Activated T-helper 2 cell treated with anti-CD3 and anti-CD28 coated beads, Interferon-gamma antibody, Interleukin-2, Interleukin-4, amounts not matched to agents 10 μg/mL and 5 μg/mL and 100 μg/mL, durations not matched to agents 14 hours and 24 hours and 36 hours (primary cell): ENCODE measurements at regions not wholly inside any gene's neighbourhood (a gene's known extent, or its start where the extent isn't known, plus 50 kb on each side); places are given as distances from the start of the nearest gene placed in this dataset.

Source experiments
- DNase-seq: peaks from one replicate; pipeline ENCODE4 v3.0.0; 2021; ENCODE audit warnings: low spot score
- H3K27ac Mint-ChIP-seq: one replicate; pipeline ENCODE4 v1.8.0; 2021; ENCODE audit warnings: mixed read lengths
- H3K27me3 Mint-ChIP-seq: one replicate; pipeline ENCODE4 v1.8.0; 2021; ENCODE audit warnings: low read depth, mixed read lengths
- H3K36me3 Mint-ChIP-seq: one replicate; pipeline ENCODE4 v1.8.0; 2021; ENCODE audit warnings: low read depth, mixed read lengths
- H3K4me1 Mint-ChIP-seq: one replicate; pipeline ENCODE4 v1.8.0; 2021; ENCODE audit warnings: low read depth, mixed read lengths
- H3K4me3 Mint-ChIP-seq: one replicate; pipeline ENCODE4 v1.8.0; 2021; ENCODE audit warnings: low read depth, mild to moderate bottlenecking, moderate library complexity, mixed read lengths
- H3K9me3 Mint-ChIP-seq: one replicate; pipeline ENCODE4 v1.8.0; 2021; ENCODE audit warnings: mixed read lengths
- intact Hi-C: fragments of 100-400 bp; cut with micrococcal nuclease; formaldehyde crosslinking; loops from one replicate; pipeline ENCODE4 v1.15.1; 2023

GRCh38 chr12:28601570-28602058 is 411.4 kb downstream of the CCDC91 start:
- Mint-ChIP-seq H3K27me3 (no peaks in the 10 kb centered on the region), H3K4me3 (no peak overlapping the region), H3K36me3 (no peaks in the 10 kb centered on the region), H3K4me1 (no peaks in the 10 kb centered on the region), H3K9me3 (no peaks in the 10 kb centered on the region), H3K27ac (no peak overlapping the region)
- intact Hi-C loops, result no loop called here
- no peak for DNase-seq

GRCh38 chr12:28602786-28603185 is 412.5 kb downstream of the CCDC91 start:
- no peak for DNase-seq
- no peaks in the 10 kb centered on the region for H3K4me1 Mint-ChIP-seq
- no peak overlapping the region for H3K4me3 Mint-ChIP-seq
- no peaks in the 10 kb centered on the region for H3K27me3 Mint-ChIP-seq
- peaks cover 9% of the 10 kb centered on the region for H3K9me3 Mint-ChIP-seq
- intact Hi-C loops, result no loop called here
- no peak overlapping the region for H3K27ac Mint-ChIP-seq
- no peaks in the 10 kb centered on the region for H3K36me3 Mint-ChIP-seq

- Mint-ChIP-seq H3K9me3 (peaks cover 11% of the 10 kb centered on the region), H3K27ac (no peak overlapping the region), H3K36me3 (no peaks in the 10 kb centered on the region), H3K27me3 (no peaks in the 10 kb centered on the region), H3K4me3 (no peak overlapping the region), H3K4me1 (no peaks in the 10 kb centered on the region)
- intact Hi-C loops, result no loop called here
- no peak for DNase-seq
Observed at GRCh38 chr12:28603239-28603638, 413.0 kb downstream of the CCDC91 start.

DNA sequence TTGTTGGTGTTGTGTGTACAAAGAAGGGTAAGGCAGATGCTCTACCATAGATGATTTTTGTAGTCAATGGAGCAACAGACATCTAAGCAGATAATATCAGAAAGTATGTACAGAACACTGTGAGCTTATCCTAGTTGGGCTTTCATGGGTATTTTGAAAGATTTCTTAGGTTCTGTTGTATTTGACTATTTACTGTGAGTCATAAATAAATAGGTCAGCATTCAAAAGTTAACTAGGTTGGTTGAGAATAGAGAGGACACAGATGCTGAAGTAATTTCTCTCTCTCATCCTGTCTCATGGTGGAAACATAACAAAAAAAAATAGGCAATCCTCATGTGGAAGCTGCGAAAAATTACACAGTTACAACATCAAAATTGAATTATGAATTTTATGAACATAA is 413.5 kb downstream of the CCDC91 start:
- H3K27me3 Mint-ChIP-seq, result no peaks in the 10 kb centered on the region
- peaks cover 11% of the 10 kb centered on the region for H3K9me3 Mint-ChIP-seq
- no peak overlapping the region for H3K27ac Mint-ChIP-seq
- DNase-seq, result no peak
- H3K4me3 Mint-ChIP-seq, result no peak overlapping the region
- no peaks in the 10 kb centered on the region for H3K36me3 Mint-ChIP-seq
- intact Hi-C loops, result no loop called here
- no peaks in the 10 kb centered on the region for H3K4me1 Mint-ChIP-seq

DNA sequence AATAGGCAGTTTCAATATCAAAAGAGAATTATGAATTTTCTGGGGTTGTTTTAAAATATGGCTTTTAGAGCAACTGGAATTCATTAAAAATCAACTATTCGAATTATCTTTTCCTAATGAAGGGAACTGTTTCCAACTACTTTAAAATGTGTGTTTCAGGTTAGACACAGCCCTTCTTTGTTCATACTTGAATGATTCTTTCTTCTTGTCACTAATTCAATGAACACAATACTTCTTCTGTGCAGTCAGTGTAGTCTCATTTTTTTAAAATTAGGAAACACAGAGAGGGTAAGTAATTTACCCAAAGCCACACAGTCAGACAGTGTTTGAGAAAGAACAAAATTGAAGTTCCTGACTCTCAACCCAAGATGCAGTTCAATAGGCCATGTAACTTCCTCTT is 414.0 kb downstream of the CCDC91 start:
- H3K4me3 Mint-ChIP-seq, result no peak overlapping the region
- DNase-seq, result no peak

DNA sequence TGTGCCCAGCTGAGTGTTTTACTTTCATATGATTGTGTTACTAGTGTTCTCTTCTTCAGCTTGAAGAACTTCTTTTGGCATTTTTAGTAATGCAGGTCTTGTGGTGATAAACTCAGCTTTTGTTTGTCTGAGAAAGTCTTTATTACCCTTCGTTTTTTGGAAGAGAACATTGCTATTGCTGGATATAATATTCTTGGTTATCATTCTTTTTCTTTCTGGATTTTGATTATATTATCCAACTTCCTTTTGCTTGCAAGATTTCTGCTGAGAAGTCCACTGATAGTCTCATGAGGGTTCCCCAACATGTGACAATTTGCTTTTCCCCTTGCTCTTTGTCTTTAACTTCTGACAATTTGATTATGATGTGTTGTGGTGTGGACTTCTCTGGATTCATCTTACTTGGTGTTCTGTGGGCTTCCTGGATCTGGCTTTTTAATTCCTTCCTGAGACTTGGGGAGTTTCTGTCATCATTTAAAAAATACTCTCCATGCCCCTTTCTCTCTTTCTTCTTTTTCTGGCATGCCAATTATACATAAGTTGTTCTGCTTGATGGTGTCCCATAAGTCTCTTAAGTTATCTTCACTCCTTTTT is 416.8 kb downstream of the CCDC91 start:
- H3K9me3 Mint-ChIP-seq, result peaks cover 11% of the 10 kb centered on the region
- intact Hi-C loops, result no loop called here
- H3K27me3 Mint-ChIP-seq, result no peaks in the 10 kb centered on the region
- H3K4me3 Mint-ChIP-seq, result no peak overlapping the region
- no peak for DNase-seq
- H3K27ac Mint-ChIP-seq, result no peak overlapping the region
- H3K4me1 Mint-ChIP-seq, result no peaks in the 10 kb centered on the region
- H3K36me3 Mint-ChIP-seq, result no peaks in the 10 kb centered on the region

More for the DNA sequence above, 414.0 kb downstream of the CCDC91 start:
- H3K27ac Mint-ChIP-seq, result no peak overlapping the region
- intact Hi-C loops, result no loop called here
- peaks cover 11% of the 10 kb centered on the region for H3K9me3 Mint-ChIP-seq
- H3K27me3 Mint-ChIP-seq, result no peaks in the 10 kb centered on the region
- H3K4me1 Mint-ChIP-seq, result no peaks in the 10 kb centered on the region
- H3K36me3 Mint-ChIP-seq, result no peaks in the 10 kb centered on the region

GRCh38 chr12:28610401-28611114 is 420.3 kb downstream of the CCDC91 start:
- H3K27ac Mint-ChIP-seq, result no peak overlapping the region
- no peaks in the 10 kb centered on the region for H3K4me1 Mint-ChIP-seq
- H3K27me3 Mint-ChIP-seq, result no peaks in the 10 kb centered on the region
- no peaks in the 10 kb centered on the region for H3K36me3 Mint-ChIP-seq
- no peak for DNase-seq
- intact Hi-C loops, result no loop called here
- peaks cover 11% of the 10 kb centered on the region for H3K9me3 Mint-ChIP-seq
- H3K4me3 Mint-ChIP-seq, result no peak overlapping the region

GRCh38 chr12:28611115-28611435 is 420.8 kb downstream of the CCDC91 start:
- H3K4me3 Mint-ChIP-seq, result no peak overlapping the region
- no peaks in the 10 kb centered on the region for H3K27me3 Mint-ChIP-seq
- DNase-seq, result no peak
- H3K36me3 Mint-ChIP-seq, result no peaks in the 10 kb centered on the region
- H3K4me1 Mint-ChIP-seq, result no peaks in the 10 kb centered on the region
- intact Hi-C loops, result no loop called here
- no peak overlapping the region for H3K27ac Mint-ChIP-seq
- H3K9me3 Mint-ChIP-seq, result peaks cover 11% of the 10 kb centered on the region

GRCh38 chr12:28611449-28611848 is 421.2 kb downstream of the CCDC91 start:
- intact Hi-C loops, result no loop called here
- no peak overlapping the region for H3K27ac Mint-ChIP-seq
- H3K4me3 Mint-ChIP-seq, result no peak overlapping the region
- H3K36me3 Mint-ChIP-seq, result no peaks in the 10 kb centered on the region
- peaks cover 11% of the 10 kb centered on the region for H3K9me3 Mint-ChIP-seq
- H3K27me3 Mint-ChIP-seq, result no peaks in the 10 kb centered on the region
- no peak for DNase-seq
- H3K4me1 Mint-ChIP-seq, result no peaks in the 10 kb centered on the region

DNA sequence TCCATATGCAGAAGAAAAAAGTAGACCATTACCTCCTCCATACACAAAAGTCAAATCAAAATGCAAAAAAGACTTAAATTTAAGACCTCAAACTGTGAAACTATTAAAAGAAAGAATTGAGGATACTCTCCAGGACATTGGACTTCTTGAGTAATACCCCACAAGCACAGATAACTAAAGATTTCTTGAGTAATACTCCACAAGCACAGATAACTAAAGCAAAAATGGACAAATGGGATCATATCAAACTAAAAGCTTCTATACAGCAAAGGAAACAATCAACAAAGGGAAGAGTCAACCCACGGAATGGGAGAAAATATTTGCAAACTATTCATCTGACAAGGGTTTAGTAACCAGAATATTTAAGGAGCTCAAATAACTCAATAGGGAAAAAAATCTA is 427.9 kb downstream of the CCDC91 start:
- H3K4me3 Mint-ChIP-seq, result no peak overlapping the region
- H3K27me3 Mint-ChIP-seq, result no peaks in the 10 kb centered on the region
- intact Hi-C loops, result no loop called here
- no peaks in the 10 kb centered on the region for H3K36me3 Mint-ChIP-seq
- H3K27ac Mint-ChIP-seq, result no peak overlapping the region
- DNase-seq, result no peak
- H3K9me3 Mint-ChIP-seq, result no peaks in the 10 kb centered on the region
- no peaks in the 10 kb centered on the region for H3K4me1 Mint-ChIP-seq

- no peaks in the 10 kb centered on the region for H3K9me3 Mint-ChIP-seq
- intact Hi-C loops, result no loop called here
- no peak overlapping the region for H3K4me3 Mint-ChIP-seq
- DNase-seq, result no peak
- H3K27me3 Mint-ChIP-seq, result no peaks in the 10 kb centered on the region
- no peaks in the 10 kb centered on the region for H3K36me3 Mint-ChIP-seq
- H3K27ac Mint-ChIP-seq, result no peak overlapping the region
- no peaks in the 10 kb centered on the region for H3K4me1 Mint-ChIP-seq
Observed at GRCh38 chr12:28618772-28619171, 428.5 kb downstream of the CCDC91 start.

- Mint-ChIP-seq H3K4me1 (no peaks in the 10 kb centered on the region), H3K27me3 (no peaks in the 10 kb centered on the region), H3K27ac (no peak overlapping the region), H3K36me3 (no peaks in the 10 kb centered on the region), H3K9me3 (no peaks in the 10 kb centered on the region), H3K4me3 (no peak overlapping the region)
- intact Hi-C loops, result no loop called here
- DNase-seq, result no peak
Observed at GRCh38 chr12:28620281-28620680, 430.0 kb downstream of the CCDC91 start.

DNA sequence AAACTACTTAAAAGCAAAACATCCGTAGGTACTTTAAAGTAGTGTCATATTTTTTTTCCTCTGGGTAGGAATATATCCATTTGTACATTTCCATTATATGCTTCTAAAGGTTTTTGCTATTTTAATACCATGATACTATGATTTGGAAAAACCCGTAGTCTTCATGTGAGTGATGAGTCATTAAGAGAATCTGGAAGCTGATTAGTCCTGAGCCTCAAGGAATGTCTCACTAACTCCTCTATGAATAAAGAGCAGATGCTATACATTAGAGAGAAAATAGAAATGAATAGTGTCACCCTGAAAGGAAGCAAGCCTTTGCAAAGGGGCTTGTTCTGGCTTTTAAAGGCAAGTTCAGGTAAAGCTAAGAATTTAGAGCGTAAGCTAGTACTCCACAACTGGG is 432.1 kb downstream of the CCDC91 start:
- DNase-seq, result no peak
- Mint-ChIP-seq H3K27me3 (no peaks in the 10 kb centered on the region), H3K36me3 (no peaks in the 10 kb centered on the region), H3K9me3 (no peaks in the 10 kb centered on the region), H3K4me1 (no peaks in the 10 kb centered on the region), H3K4me3 (no peak overlapping the region), H3K27ac (no peak overlapping the region)
- intact Hi-C loops, result no loop called here
